ENCODE measurements at regions not wholly inside any gene's neighbourhood (a gene's known extent, or its start where the extent isn't known, plus 50 kb on each side); places are given as distances from the start of the nearest gene placed in this dataset.

DNA sequence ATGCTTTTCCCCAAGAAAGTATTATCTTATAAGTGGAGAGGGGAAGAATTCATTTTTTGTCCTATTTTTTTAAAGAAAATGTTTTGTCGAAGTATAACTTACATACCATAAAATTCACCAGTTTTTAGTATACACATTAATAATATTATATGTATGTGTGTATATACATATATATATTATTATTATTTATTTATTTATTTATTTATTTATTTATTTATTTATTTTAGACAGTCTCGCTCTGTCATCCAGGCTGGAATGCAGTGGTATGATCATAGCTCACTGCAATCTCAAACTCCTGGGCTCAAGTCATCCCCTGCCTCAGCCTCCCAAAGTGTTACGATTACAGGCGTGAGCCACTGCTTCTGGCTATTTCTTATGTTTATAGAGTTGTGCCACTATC, 334.1 kb downstream of the ZNF674 start:
- TF ChIP-seq POLR2AphosphoS5 (IDR thresholded peaks at IDR 0.05) = no peak
- TF ChIP-seq, protein P1, sequence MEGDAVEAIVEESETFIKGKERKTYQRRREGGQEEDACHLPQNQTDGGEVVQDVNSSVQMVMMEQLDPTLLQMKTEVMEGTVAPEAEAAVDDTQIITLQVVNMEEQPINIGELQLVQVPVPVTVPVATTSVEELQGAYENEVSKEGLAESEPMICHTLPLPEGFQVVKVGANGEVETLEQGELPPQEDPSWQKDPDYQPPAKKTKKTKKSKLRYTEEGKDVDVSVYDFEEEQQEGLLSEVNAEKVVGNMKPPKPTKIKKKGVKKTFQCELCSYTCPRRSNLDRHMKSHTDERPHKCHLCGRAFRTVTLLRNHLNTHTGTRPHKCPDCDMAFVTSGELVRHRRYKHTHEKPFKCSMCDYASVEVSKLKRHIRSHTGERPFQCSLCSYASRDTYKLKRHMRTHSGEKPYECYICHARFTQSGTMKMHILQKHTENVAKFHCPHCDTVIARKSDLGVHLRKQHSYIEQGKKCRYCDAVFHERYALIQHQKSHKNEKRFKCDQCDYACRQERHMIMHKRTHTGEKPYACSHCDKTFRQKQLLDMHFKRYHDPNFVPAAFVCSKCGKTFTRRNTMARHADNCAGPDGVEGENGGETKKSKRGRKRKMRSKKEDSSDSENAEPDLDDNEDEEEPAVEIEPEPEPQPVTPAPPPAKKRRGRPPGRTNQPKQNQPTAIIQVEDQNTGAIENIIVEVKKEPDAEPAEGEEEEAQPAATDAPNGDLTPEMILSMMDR (IDR thresholded peaks at IDR 0.05) = no peak
